GDM1 (cell line): ENCODE measurements at regions not wholly inside any gene's neighbourhood (a gene's known extent, or its start where the extent isn't known, plus 50 kb on each side); places are given as distances from the start of the nearest gene placed in this dataset.
"Not testable (repeated sequence)": the region's sequence is repeated elsewhere in the genome, so short reads cannot be mapped to it uniquely, and the experiment has no call there.

ENCODE experiments used
- DNase-seq: peaks from one replicate; lab custom pipeline; 2025; lab: John Stamatoyannopoulos, UW

DNA sequence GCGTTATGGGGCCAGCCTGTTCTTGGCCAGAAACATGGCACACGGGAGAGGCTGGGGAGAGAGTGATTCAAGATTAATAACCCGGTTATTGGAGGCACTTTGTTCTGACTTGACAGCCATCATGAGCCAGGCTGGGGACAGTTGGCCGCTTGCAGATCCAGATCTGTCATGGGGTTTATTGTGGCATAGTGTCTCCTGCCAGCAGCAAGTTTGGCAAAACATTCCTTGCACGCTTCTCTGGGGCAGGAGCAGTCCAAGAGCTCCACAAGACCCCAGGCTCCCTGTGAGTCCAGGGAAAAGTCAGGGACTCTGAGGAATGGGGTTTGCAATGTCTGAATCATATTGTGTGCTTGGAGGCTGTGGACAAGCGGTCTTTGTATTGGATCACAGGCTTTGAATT, 270.4 kb downstream of the MIAT start:
- DNase-seq: no peak

DNA sequence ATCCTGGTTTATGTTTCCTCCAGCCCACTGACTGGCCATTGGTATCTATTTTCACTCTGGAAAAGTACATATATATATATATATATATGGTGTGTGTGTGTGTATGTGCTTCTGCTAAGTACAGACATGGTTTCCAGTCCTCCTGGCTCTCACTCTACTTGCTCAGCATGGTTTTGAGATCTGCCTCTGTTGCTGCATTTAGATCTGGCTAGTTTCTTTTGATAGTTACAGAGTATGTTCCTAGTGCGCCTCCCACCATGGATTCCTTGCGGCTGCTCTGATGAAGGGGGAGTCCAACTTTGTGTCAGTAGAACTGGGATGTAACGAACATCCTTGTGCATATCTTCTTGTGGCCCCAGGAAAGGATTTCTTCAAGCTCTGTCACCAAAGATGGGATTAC, 274.1 kb downstream of the MIAT start:
- DNase-seq: no peak

DNA sequence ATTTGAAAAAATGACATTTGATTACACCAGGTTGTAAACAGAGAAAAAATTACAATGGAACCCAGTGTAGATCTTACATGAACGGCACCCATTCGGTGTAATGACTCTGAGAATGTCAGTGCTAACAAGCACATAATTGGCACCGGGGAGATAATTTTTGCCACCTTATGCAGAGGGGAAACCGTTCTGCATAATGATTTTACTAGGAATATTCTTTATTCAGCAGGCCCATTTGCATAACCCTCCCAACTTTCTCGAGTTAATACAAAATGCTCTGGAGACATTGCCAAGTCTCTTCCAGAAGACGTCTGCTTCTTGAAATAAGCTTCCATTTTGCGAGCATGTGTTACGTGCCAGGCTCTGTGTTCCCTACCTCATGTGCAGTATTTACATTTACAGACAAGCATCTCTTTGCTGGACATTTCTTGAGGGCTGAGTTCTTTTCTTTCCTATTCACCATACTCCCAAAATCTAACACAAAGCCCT, 275.8 kb downstream of the MIAT start:
- no peak for DNase-seq

DNA sequence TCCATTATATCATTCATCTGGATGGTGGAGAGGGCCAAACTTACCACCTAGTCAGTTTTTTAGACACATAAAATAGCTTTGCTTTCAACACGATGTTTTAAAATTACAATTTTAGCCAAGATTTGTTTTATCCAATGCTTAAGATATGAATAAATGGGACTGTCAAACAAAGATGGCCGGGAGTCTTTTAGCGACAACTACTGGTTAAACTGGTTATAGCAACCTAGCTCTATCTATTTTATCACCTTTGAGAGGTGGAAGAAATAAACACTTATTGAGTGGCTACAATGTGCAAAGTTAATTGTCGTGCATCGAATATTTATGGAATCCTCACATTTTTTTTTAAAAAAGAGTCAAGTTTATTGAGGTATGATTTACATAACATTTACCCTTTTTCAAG, 279.8 kb downstream of the MIAT start:
- DNase-seq: no peak

DNA sequence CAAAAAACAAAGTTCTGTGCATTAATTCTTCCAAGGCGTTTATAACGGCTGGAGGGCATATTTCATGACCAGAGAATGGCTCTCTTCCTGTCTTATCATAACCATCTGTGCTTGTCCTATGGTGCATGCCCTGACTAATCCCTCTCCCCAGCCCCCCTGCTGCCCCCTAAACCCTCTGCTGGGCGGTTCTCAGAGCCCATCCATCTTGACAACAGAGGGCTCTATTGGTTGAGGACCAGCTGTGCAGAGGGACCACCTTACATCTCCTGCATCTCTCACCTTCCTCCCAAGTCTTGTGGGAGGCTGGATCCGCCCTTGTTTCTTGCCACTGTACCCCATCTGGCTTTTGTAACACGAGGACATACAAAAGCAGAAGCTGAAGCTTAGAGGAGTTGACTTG, 282.1 kb downstream of the MIAT start:
- no peak for DNase-seq

DNA sequence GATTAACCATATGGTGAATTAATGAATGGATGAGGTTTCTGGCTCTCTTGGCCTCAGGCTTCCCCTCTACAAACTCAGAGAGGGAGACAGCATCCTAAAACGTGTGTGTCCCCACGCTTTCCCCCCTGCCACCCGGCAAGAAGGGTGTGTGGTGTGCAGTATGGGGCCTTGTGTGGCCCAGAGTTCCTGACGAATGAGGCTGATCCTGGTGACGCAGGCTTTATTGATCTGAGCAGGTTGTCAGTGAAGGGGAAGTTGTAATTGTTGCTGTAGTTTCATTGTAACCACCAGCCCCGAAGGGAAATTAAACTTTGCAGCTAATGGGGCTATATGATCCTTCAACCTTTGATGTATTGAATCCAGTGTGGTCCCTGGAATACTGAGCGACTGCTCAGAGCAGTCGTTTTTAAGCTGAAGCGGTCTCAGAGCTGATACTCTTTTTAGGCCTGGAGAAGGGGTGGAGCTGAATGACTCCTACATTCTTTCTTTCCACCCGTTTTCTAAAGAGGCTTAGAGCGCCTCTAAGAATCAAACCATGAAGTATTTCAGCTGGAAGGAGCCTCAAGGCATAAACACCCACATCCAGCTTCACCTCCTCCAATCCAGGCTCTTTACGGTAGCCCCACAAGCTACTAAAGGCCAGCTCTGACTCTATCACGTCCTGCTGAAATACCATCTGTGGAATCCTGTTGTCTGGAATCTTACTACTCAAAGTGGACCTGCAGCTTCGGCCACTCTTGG, 284.7 kb downstream of the MIAT start:
- no peak for DNase-seq

DNA sequence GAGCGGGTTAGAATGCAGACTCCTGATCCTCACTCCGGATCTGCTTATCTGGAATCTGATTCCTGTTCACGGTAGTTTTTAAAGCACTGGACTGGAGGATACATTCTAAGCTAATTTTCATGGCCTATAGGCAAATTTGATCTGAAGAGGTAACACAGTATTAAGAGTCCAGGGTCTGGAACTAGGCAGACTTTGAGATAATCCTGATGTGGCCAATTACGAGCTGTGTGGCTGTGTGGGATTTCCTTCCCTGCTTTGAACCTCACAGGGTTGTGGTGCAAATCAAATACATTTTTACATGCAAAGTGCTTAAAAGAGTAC, 285.2 kb downstream of the MIAT start:
- DNase-seq: no peak

DNA sequence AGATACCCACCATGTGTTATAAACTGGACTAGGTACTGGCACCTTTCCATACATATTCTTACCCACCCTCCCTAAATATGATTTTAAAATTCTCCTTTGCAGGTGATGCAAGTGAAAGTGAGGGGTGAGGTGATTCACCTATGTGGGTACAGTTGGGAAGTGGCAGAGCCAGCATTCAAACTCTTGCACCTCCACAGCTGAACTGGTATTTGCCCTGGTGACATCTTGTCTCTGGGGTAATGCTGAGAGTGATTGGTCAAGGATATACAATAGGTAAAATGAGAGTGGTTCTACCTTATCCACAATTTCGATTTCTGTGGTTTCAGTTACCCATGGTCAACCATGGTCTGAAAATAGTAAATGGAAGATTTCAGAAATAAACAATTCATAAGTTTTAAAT, 288.2 kb downstream of the MIAT start:
- DNase-seq: no peak

DNA sequence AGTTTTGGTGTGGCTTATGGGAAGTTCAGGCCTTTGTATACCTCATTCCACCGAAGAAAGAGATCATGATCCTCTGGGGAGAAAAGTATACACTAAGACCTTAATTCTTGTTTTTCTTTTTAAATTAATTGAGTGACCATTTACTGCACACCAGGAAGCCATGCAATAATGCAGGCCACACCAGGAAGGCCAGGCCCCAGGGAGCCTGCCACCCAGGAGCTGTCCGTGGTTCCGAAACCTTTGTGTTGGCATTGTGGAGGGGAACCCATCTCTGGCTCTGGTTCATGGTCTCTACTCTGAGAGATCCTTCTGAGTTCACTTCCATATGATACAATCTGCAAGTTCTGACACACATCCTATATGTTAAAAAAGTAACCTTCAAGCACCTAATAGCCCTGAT, 291.8 kb downstream of the MIAT start:
- no peak for DNase-seq

DNA sequence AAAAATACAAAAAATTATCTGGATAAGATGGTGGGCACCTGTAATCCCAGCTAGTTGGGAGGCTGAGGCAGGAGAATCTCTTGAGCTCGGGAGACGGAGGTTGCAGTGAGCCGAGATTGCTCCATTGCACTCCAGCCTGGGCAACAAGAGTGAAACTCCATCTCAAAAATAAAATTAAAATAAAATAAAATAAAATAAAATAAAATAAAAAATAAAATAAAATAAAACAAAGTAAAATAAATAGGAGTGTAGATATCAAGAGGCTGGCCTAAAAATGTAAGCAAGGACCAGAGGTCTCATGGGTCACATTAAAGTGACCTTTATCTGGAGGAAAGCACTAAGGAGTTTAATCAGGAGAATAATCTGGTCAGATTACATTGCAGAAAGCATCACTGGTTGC, 293.8 kb downstream of the MIAT start:
- not testable (repeated sequence) for DNase-seq

DNA sequence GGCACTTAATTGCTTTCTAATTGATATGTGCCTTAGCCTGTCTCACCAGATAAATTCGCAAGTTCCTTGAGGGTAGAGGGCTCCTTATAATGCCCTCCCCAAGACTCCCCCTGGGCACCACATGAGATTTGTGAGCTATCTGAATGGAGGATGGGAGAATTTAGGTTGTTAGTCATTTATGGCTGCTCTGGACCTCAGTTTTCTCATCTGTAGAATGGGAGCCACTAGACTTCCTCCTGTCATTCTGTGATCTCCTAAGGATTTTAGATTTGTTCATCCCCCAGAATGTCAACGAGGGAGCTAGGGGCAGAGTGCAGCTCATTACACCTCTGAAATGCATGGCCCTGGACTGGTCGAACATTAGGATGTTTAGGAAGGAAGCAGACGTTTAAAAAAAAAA, 294.6 kb downstream of the MIAT start:
- DNase-seq: no peak

DNA sequence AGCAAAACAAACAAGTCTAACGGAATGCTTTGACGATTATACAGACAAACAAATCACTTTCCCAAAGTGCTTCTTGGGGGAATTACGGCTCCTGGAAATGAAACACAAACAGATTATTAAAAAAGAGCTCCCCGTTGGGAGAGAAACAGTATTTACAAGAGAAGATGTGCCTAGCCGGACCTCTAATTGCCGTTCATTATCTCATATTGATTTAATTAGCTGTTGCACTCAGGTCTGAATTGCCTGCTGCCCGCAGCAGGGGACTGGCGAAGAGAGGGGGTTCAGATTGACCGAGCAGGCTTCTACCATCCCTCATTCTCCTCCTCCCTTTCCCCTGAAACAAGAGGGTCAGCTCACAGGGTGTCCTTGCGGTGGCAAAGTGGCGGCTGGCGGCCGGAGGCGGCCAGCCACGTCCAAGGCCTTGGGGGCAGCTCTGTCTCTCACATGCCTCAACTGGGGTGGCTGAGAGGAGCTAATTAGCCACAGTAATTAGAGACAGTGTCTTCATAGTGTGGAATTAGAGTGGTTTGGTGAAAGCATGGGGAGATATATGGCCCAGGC, 295.1 kb downstream of the MIAT start:
- DNase-seq: no peak

DNA sequence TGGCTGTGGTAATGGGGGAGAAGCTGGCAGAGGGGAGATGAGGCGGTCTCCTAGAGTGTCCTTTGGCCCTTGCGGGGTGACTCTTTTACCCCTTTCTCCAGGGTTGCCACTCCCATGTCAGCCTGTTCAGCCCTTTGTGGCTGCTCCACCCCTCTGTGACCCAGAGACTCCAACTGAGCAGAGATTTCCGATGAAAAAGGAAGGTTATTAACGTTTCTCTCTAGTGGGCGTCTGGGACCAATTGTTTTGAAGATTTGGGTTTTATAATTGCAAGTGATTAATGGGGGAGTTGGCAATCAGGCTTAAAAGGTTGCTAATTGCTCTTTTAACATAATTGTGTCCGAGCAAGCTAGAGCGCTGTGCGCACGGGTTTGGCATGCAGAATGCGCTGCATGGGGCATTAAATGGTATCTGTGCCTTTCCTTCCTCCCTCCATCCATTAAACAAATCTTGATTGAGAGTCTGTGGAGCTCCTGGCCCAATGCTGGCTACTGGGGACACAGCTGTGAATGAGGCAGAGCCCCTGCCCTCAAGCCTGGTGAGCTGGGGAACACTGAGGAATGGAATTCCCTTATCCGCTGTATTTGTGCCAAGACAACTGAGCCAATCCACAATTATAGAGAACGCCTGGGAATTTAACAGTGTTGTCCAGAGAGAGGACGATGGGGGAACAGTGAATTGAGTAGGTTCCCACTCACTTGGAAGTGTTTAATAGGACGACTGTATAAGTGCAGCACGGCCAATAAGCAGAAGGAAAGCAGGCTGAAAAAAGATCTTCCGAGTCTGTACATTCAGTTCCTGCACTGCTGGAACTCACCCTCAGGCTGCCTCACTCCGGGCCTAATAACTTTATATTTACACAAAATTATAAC, 295.9 kb downstream of the MIAT start:
- DNase-seq: no peak

DNA sequence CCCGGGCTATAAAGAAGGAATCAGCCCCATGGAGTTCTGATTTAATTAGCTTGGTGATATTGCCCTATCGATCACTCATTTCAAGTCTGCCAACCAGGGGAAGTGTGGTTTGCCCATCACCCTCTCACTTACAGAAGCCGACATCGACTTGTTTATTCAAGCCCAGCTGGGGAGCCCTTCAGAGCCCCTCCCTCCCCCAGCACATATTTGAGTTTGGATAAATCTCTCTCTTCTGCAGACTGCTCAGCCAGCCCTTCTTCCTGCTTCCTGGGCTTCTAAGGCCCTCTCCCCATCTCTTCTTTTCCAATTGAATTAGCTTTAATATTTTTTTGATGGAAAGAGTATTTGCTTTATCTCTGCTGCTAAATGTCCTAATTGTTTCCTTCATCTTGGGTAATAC, 299.0 kb downstream of the MIAT start:
- no peak for DNase-seq

DNA sequence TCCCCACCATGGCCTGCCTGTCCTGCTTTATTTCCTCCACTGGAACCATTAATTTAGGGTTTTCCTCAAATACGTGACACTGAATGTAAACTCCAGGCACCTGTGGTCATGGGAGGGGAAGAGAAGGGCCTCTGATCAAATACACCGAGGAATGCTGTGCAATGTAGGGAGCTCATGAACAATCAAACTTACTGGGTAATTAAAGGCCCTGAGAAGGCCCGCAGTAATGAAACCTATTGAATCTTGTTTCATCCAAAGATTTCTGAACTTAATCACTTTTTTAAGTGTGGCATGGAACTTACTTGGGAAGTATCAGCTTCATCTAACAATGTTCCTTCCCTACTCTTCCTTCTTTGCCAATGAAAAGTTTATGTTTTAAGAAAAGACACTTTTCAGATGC, 299.8 kb downstream of the MIAT start:
- DNase-seq: no peak

DNA sequence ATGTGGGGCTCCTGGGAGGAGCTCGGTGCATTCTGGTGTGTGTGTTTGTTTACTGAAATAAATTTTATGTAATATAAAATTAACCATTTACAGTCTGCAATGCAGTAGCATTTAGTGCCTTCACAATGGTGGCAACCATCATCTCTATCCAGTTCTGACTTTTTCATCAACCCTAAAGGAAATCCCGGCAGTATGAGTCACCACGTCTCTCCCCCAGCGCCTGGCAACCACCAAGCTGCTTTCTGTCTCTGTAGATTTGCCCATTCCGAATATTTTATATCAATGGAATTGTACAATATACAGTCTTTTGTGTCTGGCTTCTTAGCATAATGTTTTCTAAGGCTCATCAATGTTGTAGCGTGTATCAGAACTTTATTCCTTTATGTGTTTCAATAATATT, 300.5 kb downstream of the MIAT start:
- no peak for DNase-seq

DNA sequence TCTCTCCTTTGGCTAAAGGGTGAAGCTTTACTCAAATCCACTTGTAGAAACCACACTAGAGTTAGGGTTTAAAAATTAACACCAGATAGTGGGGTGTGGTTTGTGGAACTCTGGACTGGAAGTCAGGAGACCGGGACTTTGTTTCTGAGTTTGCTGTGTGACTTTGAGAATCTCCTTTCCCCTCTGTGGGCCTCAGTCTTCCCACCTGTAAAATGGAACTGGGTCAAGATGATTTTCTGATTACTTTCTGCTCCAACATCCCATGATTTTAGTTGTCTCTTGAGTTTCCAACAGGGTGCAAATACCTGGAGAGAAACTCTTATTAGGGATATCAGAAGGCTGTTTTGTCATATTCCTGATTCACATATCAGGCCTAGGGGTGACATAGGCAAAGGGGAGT, 301.0 kb downstream of the MIAT start:
- no peak for DNase-seq

DNA sequence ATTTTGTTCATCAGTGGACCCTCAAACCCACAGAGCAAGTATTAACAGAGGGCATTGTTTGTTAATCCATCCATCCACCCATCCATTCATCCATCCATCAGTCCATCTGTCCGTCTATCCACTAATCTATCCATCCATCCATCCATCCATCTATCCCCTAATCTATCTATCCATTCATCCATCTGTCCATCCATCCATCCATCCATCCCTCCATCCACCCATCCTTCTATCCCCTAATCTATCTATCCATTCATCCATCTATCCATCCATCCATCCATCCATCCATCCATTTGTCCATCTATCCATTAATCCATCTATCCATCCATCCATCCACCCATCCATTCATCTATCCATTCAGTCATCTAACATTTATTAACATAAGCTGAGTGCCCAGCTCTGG, 307.3 kb downstream of the MIAT start:
- DNase-seq: no peak

DNA sequence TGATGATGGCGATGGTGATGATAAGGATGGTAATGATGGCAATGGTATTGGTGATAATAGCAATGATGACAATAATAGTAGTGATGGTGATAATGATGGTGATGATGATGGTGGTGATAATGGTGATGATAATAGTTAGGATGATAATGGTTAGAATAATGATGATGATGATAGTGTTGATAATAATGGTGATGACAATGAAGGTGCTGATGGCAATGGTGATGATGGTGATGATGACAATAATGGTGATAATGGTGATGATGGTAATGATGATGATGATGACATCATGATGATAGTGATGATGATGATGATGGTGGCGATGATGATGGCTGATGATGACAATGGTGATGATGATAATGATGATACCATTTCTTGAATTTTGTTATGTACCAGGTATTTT, 309.9 kb downstream of the MIAT start:
- DNase-seq: no peak

DNA sequence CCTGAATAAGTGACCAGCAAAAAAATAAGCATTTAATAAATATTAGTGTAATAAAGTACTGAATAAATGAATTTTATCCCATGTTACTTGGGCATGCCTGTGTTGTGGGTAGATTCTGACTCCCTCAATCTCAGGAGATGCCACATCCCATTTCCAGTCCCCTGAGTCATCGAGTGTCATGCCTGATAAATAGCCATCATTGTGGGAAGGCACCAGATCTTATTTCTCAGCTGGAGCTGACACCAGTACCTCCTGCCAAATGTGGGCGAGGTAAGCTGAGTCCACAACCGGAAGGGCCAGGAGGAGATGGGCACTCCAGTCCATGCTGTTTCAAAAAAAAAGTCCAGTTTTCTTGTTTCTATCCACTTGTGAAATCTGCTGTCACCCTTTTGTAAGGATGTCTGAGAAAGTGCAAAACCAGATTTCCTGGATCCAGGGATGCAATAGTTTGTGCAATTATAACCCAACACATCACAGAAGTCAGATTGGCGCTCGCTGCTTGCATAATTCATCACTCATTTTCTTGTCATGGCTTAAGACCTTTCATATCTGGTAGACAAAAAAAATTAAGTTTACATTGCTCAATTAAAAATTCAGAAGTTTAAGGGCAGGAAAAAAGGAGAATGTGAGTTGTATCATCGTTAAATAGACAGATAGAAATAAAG, 311.6 kb downstream of the MIAT start:
- no peak for DNase-seq

DNA sequence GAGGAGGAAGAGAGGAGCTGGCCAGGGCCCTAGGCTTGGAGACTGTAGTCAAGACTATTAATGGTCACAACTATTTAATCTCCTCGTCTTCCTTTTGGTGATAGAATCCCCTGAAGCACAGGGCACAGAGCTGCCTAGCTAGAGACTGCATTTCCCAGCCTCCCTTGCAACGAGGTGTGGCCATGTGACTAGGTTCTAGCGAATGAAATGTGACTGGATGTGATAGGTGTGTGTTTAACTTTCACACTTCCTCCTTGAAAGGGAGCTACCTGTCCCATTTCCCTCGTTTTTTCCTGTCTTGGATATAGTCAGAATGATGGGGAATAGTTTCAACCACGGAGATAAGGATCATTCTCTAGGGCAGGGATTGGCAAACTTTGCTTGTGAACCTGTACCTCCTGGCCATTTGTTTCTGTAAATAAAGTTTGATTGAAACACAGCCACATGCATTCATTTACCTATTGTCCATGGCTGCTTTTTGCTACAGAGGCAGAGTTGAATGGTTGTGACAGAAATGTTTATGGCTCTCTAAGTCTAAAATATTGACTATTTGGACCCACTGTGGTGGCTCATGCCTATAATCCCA, 313.5 kb downstream of the MIAT start:
- no peak for DNase-seq

DNA sequence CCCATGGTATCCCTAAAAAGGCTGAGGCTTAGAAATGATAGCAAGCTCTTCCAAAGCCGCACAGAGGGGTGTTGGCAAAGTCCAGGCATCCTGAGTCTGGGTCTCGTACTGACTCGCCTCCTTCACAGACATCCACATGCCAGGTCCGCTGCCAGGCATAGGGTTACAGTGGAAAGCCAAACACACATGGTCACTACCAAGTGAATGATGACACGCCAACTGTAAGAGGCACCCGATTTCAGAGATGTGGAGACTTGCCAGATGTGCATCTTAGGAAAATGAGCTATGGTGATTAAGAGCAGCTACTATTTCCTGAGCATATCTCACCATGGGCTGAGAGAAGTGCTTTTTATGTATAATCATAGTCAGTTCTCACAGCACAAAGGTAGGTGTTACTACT, 314.9 kb downstream of the MIAT start:
- no peak for DNase-seq
